ENCODE measurements at regions not wholly inside any gene's neighbourhood (a gene's known extent, or its start where the extent isn't known, plus 50 kb on each side); places are given as distances from the start of the nearest gene placed in this dataset.
"Not testable (repeated sequence)": the region's sequence is repeated elsewhere in the genome, so short reads cannot be mapped to it uniquely, and the experiment has no call there.

- no peak for DNase-seq
These were observed 871.8 kb upstream of the SORCS1 start for GRCh38 chr10:108036265-108036664.

GRCh38 chr10:108034829-108035228, 870.3 kb upstream of the SORCS1 start:
- DNase-seq, result no peak

- DNase-seq, result not testable (repeated sequence)
These were observed 869.0 kb upstream of the SORCS1 start for GRCh38 chr10:108033518-108033917.

- DNase-seq, result no peak
These were observed 867.0 kb upstream of the SORCS1 start for GRCh38 chr10:108031505-108031904.

- no peak for DNase-seq
These were observed 850.3 kb upstream of the SORCS1 start for GRCh38 chr10:108014902-108015177.

GRCh38 chr10:108014145-108014901, 849.8 kb upstream of the SORCS1 start:
- no peak for DNase-seq

GRCh38 chr10:108005627-108006026, 841.1 kb upstream of the SORCS1 start:
- DNase-seq, result no peak

GRCh38 chr10:108003576-108003975, 839.1 kb upstream of the SORCS1 start:
- DNase-seq, result no peak

- DNase-seq, result no peak
These were observed 838.6 kb upstream of the SORCS1 start for GRCh38 chr10:108003061-108003460.

- DNase-seq, result no peak
These were observed 835.9 kb upstream of the SORCS1 start for GRCh38 chr10:108000365-108000764.

- DNase-seq, result no peak
These were observed 830.2 kb upstream of the SORCS1 start for GRCh38 chr10:107994621-107995270.

- no peak for DNase-seq
These were observed 822.1 kb upstream of the SORCS1 start for GRCh38 chr10:107986571-107986970.

- DNase-seq, result no peak
These were observed 820.1 kb upstream of the SORCS1 start for GRCh38 chr10:107984581-107984980.

- no peak for DNase-seq
These were observed 819.6 kb upstream of the SORCS1 start for GRCh38 chr10:107984149-107984548.

- no peak for DNase-seq
These were observed 813.9 kb upstream of the SORCS1 start for GRCh38 chr10:107978455-107978854.

- no peak for DNase-seq
These were observed 807.5 kb upstream of the SORCS1 start for GRCh38 chr10:107971973-107972372.

GRCh38 chr10:107971411-107971810, 806.9 kb upstream of the SORCS1 start:
- DNase-seq, result no peak

GRCh38 chr10:107970512-107970911, 806.0 kb upstream of the SORCS1 start:
- no peak for DNase-seq

- DNase-seq, result no peak
These were observed 805.4 kb upstream of the SORCS1 start for GRCh38 chr10:107969936-107970335.

GRCh38 chr10:107966826-107967225, 802.3 kb upstream of the SORCS1 start:
- DNase-seq, result no peak

GRCh38 chr10:107952649-107953556, 788.4 kb upstream of the SORCS1 start:
- DNase-seq, result no peak

GRCh38 chr10:107950411-107951062, 786.0 kb upstream of the SORCS1 start:
- not testable (repeated sequence) for DNase-seq

- no peak for DNase-seq
These were observed 778.3 kb upstream of the SORCS1 start for GRCh38 chr10:107942826-107943225.
